ENCODE measurements at regions not wholly inside any gene's neighbourhood (a gene's known extent, or its start where the extent isn't known, plus 50 kb on each side); places are given as distances from the start of the nearest gene placed in this dataset.

- TF ChIP-seq RAD21 (conservative IDR thresholded peaks at IDR 0.05 in 1 of 2, IDR thresholded peaks at IDR 0.05 in 1 of 2), result no peak
- no peak for TF ChIP-seq MAFK (IDR thresholded peaks at IDR 0.05; ENCODE audit: partially characterized antibody)
- no peak for TF ChIP-seq PBX3 (IDR thresholded peaks at IDR 0.05)
- TF ChIP-seq MAZ (IDR thresholded peaks at IDR 0.05; ENCODE audit: borderline replicate concordance, low read depth, low read length), result no peak
- TF ChIP-seq POLR2AphosphoS2 (conservative IDR thresholded peaks at IDR 0.05; ENCODE audit: low read length), result no peak
- TF ChIP-seq HOXB13 (CRISPR knock-in tag; IDR thresholded peaks at IDR 0.05; ENCODE audit: low read depth), result no peak
- TF ChIP-seq USF2 (IDR thresholded peaks at IDR 0.05), result no peak
- TF ChIP-seq NR3C1 (IDR thresholded peaks at IDR 0.05), result no peak
- no peak for TF ChIP-seq HEYL (CRISPR knock-in tag; IDR thresholded peaks at IDR 0.05)
Observed at GRCh38 chr11:127998421-127998820, 588.9 kb downstream of the ETS1 start (continued).

GRCh38 chr11:127997594-127997993 is 589.8 kb downstream of the ETS1 start:
- POLR2A ChIA-PET, result no interaction called here
- CTCF ChIA-PET, result interaction anchor here (1.3 kb wide), 1 partner anchor 22 kb away, joined by 3 read pairs; no protein-coding TSS in a partner anchor
- TF ChIP-seq MAFK (IDR thresholded peaks at IDR 0.05; ENCODE audit: partially characterized antibody) (no peak), RNF2 (IDR thresholded peaks at IDR 0.05; ENCODE audit: borderline replicate concordance, low read depth) (no peak), CBX8 (IDR thresholded peaks at IDR 0.05) (no peak), SMC3 (IDR thresholded peaks at IDR 0.05) (no peak), EP300 (IDR thresholded peaks at IDR 0.05) (no peak), POLR2A (IDR thresholded peaks at IDR 0.05; ENCODE audit: low read length) (no peak), MAZ (IDR thresholded peaks at IDR 0.05; ENCODE audit: borderline replicate concordance, low read depth, low read length) (no peak)
- 17% methylated on average over 2 of the region's 2 CpGs for WGBS (ENCODE audit: missing lambda C conversion rate)
- ATAC-seq (no peak), FAIRE-seq (no peak), DNase-seq (ENCODE audit: low read depth in 1 of 2, low spot score in 1 of 2) (no peak)
- H3K9me3 ChIP-seq, result no peaks in the 10 kb centered on the region
- no peak overlapping the region for H3K4me2 ChIP-seq
- no peak overlapping the region for H3K4me3 ChIP-seq
- H3K4me1 ChIP-seq, result no peaks in the 10 kb centered on the region
- H3K27ac ChIP-seq, result no peak overlapping the region

- TF ChIP-seq RCOR1 (IDR thresholded peaks at IDR 0.05; ENCODE audit: low read depth, low read length) (no peak), HOXB13 (CRISPR knock-in tag; IDR thresholded peaks at IDR 0.05; ENCODE audit: low read depth) (no peak), FOSB (CRISPR knock-in tag; IDR thresholded peaks at IDR 0.05) (no peak), CTCF (IDR thresholded peaks at IDR 0.05) (no peak), CHD2 (IDR thresholded peaks at IDR 0.05; ENCODE audit: low read length, partially characterized antibody) (no peak)
- Histone ChIP-seq H3K4me3 (no peak overlapping the region), H3K4me1 (no peaks in the 10 kb centered on the region), H3K4me2 (no peak overlapping the region), H3K27ac (no peak overlapping the region), H3K9me3 (no peaks in the 10 kb centered on the region)
- no peak for ATAC-seq
- FAIRE-seq, result no peak
- no peak for DNase-seq (ENCODE audit: low read depth in 1 of 2, low spot score in 1 of 2)
- ChIA-PET POLR2A (no interaction called here), CTCF (no interaction called here)
- 44% methylated on average over 5 of the region's 5 CpGs for WGBS (ENCODE audit: missing lambda C conversion rate)
Observed at GRCh38 chr11:127996825-127997224, 590.5 kb downstream of the ETS1 start.

- DNase-seq (ENCODE audit: low read depth in 1 of 2, low spot score in 1 of 2), result no peak
- H3K9me3 ChIP-seq, result no peaks in the 10 kb centered on the region
- H3K4me2 ChIP-seq, result no peak overlapping the region
- ChIA-PET CTCF (no interaction called here), POLR2A (no interaction called here)
- H3K27ac ChIP-seq, result no peak overlapping the region
- H3K4me3 ChIP-seq, result no peak overlapping the region
- no peaks in the 10 kb centered on the region for H3K4me1 ChIP-seq
- ATAC-seq, result no peak
- no peak for TF ChIP-seq TFCP2L1 (CRISPR knock-in tag; IDR thresholded peaks at IDR 0.05)
- TF ChIP-seq FOXS1 (CRISPR knock-in tag; IDR thresholded peaks at IDR 0.05), result no peak
- no peak for TF ChIP-seq ZFP36 (IDR thresholded peaks at IDR 0.05; ENCODE audit: borderline replicate concordance, partially characterized antibody)
- no peak for TF ChIP-seq HOXB13 (CRISPR knock-in tag; IDR thresholded peaks at IDR 0.05; ENCODE audit: low read depth)
- no peak for TF ChIP-seq CBX2 (IDR thresholded peaks at IDR 0.05; ENCODE audit: borderline replicate concordance, low read depth)
- no peak for TF ChIP-seq RARB (CRISPR knock-in tag; IDR thresholded peaks at IDR 0.05)
- no peak for TF ChIP-seq USF2 (IDR thresholded peaks at IDR 0.05)
- TF ChIP-seq CBX8 (IDR thresholded peaks at IDR 0.05), result no peak
- no peak for TF ChIP-seq JUNB (IDR thresholded peaks at IDR 0.05)
- no peak for TF ChIP-seq NR3C1 (IDR thresholded peaks at IDR 0.05)
- no peak for TF ChIP-seq SREBF2 (IDR thresholded peaks at IDR 0.05)
- TF ChIP-seq FOSL2 (IDR thresholded peaks at IDR 0.05), result no peak
- TF ChIP-seq FOSL2 (CRISPR knock-in tag; IDR thresholded peaks at IDR 0.05), result no peak
- TF ChIP-seq HMGXB4 (CRISPR knock-in tag; IDR thresholded peaks at IDR 0.05; ENCODE audit: borderline replicate concordance), result no peak
- no peak for FAIRE-seq
- WGBS (ENCODE audit: missing lambda C conversion rate), result 6% methylated on average over 3 of the region's 3 CpGs
Observed at GRCh38 chr11:127995921-127996320, 591.4 kb downstream of the ETS1 start.
